Keratinocyte (primary cell): ENCODE measurements at regions not wholly inside any gene's neighbourhood (a gene's known extent, or its start where the extent isn't known, plus 50 kb on each side); places are given as distances from the start of the nearest gene placed in this dataset.

ENCODE experiments used
- CTCF ChIP-seq, 3 experiments: IDR thresholded peaks in 1 of 3; conservative IDR thresholded peaks in 1 of 3; optimal IDR thresholded peaks in 1 of 3; 2 replicates in 2 of 3; 3 replicates in 1 of 3; pipeline versions ENCODE3 to v1.5.1; 2011; ENCODE audit warnings: low read length in 3 of 3, mild to moderate bottlenecking in 3 of 3, moderate library complexity in 2 of 3, control low read depth in 1 of 3, inconsistent platforms in 1 of 3; ENCODE audit not compliant: insufficient read depth in 2 of 3; ENCODE audit errors: extremely low read depth in 1 of 3
- EZH2 ChIP-seq: IDR thresholded peaks from one replicate; pipeline ENCODE4 v1.6.1; 2012; ENCODE audit warnings: inconsistent platforms, mild to moderate bottlenecking, low read length, moderate library complexity

GRCh38 chr20:52896348-52896747 lies 75.8 kb upstream of the TSHZ2 start:
- TF ChIP-seq CTCF (optimal IDR thresholded peaks at IDR 0.05 in 1 of 3, IDR thresholded peaks at IDR 0.05 in 1 of 3, conservative IDR thresholded peaks at IDR 0.05 in 1 of 3; ENCODE audit: extremely low read depth in 1 of 3, insufficient read depth in 2 of 3, low read length in 3 of 3): no peak
- TF ChIP-seq EZH2: no peak
